Psoas muscle (tissue), 7 donors: ENCODE measurements at regions not wholly inside any gene's neighbourhood (a gene's known extent, or its start where the extent isn't known, plus 50 kb on each side); places are given as distances from the start of the nearest gene placed in this dataset.

Experiments used
- ATAC-seq, 4 donors: fragments of 200-7000 bp; cut with Tn5 transposase; one replicate each; pipeline ENCODE4 v1.9.1; 2020; ENCODE audit warnings: moderate library complexity in 3 of 4, mild to moderate bottlenecking in 2 of 4
- DNase-seq, 2 donors: peaks; one replicate each; pipeline ENCODE4 v3.0.0-alpha.2; 2020
- H3K27ac ChIP-seq: fragments of 200-600 bp; one replicate; pipeline ENCODE4 v1.8.0; 2022
- H3K27me3 ChIP-seq, 3 donors: fragments of 200-600 bp in 1 of 3; one replicate each; pipeline versions ENCODE4 v1.6.1 to v1.8.0; 2013 to 2022; ENCODE audit warnings: low read length in 2 of 3, mild to moderate bottlenecking in 2 of 3, moderate library complexity in 1 of 3; ENCODE audit not compliant: insufficient read depth in 3 of 3
- H3K36me3 ChIP-seq, 2 donors: fragments of 200-600 bp in 1 of 2; one replicate each; pipeline versions ENCODE4 v1.6.1 to v1.8.0; 2013 to 2022; ENCODE audit warnings: low read depth in 1 of 2, mild to moderate bottlenecking in 1 of 2, moderate library complexity in 1 of 2; ENCODE audit not compliant: insufficient read depth in 1 of 2
- H3K4me1 ChIP-seq: fragments of 200-600 bp; one replicate; pipeline ENCODE4 v1.8.0; 2022
- H3K4me3 ChIP-seq: fragments of 200-600 bp; one replicate; pipeline ENCODE4 v1.8.0; 2022; ENCODE audit warnings: mild to moderate bottlenecking
- H3K9me3 ChIP-seq: fragments of 200-600 bp; one replicate; pipeline ENCODE4 v1.8.0; 2022
- CTCF ChIP-seq: fragments of 200-600 bp; IDR thresholded peaks from one replicate; pipeline ENCODE4 v1.8.0; 2022; ENCODE audit warnings: antibody characterized with exemption
- WGBS, 3 donors: extraction: QIAGEN DNeasy Blood & Tissue Kit; methylation state at CpG; one replicate each; pipeline versions ENCODE4 v1.1.6 to v1.1.7; 2013; 5-methylcytosine and 5-hydroxymethylcytosine counted together
- intact Hi-C, 2 donors: fragments of 100-400 bp; cut with DNase I; formaldehyde crosslinking; loops; one replicate each; pipeline versions ENCODE4 v1.11.0 to v1.14.2; 2022
- donor health status: healthy with polysubstance abuse.
- donor health status: DM: no; HTN: no; CAD: no; lungs with moderate emphysema.
- donor health status: Bipolar disorder and iron deficiency.
- donor health status: healthy.
- donor health status: DM: yes; HTN: yes; CAD: no.
- donor health status: DM: no; HTN: no; CAD: no.
- donor health status: DM: yes; HTN: yes; CAD: no.

GRCh38 chr12:83642205-83642604 is 955.5 kb downstream of the TMTC2 start:
- H3K27ac ChIP-seq, result no peak overlapping the region
- WGBS, 3 donors, result 73 to 86% (median 81%) methylated on average over 3 of the region's 3 CpGs
- H3K27me3 ChIP-seq, result no peaks in the 10 kb centered on the region
- no peaks in the 10 kb centered on the region for H3K9me3 ChIP-seq
- DNase-seq (no peak), ATAC-seq (no peak)
- H3K4me3 ChIP-seq, result no peak overlapping the region
- intact Hi-C loops, result no loop called here
- no peaks in the 10 kb centered on the region for H3K4me1 ChIP-seq
- H3K36me3 ChIP-seq, result no peaks in the 10 kb centered on the region
- no peak for TF ChIP-seq CTCF

GRCh38 chr12:83641789-83642188 is 955.1 kb downstream of the TMTC2 start:
- Histone ChIP-seq H3K4me3 (no peak overlapping the region), H3K27ac (no peak overlapping the region), H3K27me3 (no peaks in the 10 kb centered on the region), H3K9me3 (no peaks in the 10 kb centered on the region), H3K36me3 (no peaks in the 10 kb centered on the region), H3K4me1 (no peaks in the 10 kb centered on the region)
- DNase-seq (no peak), ATAC-seq (no peak)
- WGBS, 3 donors, result 97 to 98% (median 98%) methylated on average over 3 of the region's 3 CpGs
- intact Hi-C loops, result no loop called here
- no peak for TF ChIP-seq CTCF

GRCh38 chr12:83634726-83635267 is 948.1 kb downstream of the TMTC2 start:
- ATAC-seq (no peak), DNase-seq (no peak)
- WGBS, 3 donors, result 24 to 34% (median 32%) methylated on average over 4 of the region's 4 CpGs
- Histone ChIP-seq H3K4me3 (no peak overlapping the region), H3K27me3 (no peaks in the 10 kb centered on the region), H3K4me1 (no peaks in the 10 kb centered on the region), H3K9me3 (no peaks in the 10 kb centered on the region), H3K27ac (no peak overlapping the region), H3K36me3 (no peaks in the 10 kb centered on the region)
- TF ChIP-seq CTCF, result no peak
- intact Hi-C loops, result no loop called here

GRCh38 chr12:83630526-83630925 is 943.8 kb downstream of the TMTC2 start:
- H3K27me3 ChIP-seq, result no peaks in the 10 kb centered on the region
- no peak overlapping the region for H3K27ac ChIP-seq
- H3K9me3 ChIP-seq, result no peaks in the 10 kb centered on the region
- no peak overlapping the region for H3K4me3 ChIP-seq
- H3K4me1 ChIP-seq, result no peaks in the 10 kb centered on the region
- WGBS, 3 donors, result 32 to 59% (median 58%) methylated on average over 1 of the region's 1 CpG
- H3K36me3 ChIP-seq, result no peaks in the 10 kb centered on the region
- intact Hi-C loops, result no loop called here
- DNase-seq (no peak), ATAC-seq (no peak)
- no peak for TF ChIP-seq CTCF

GRCh38 chr12:83629931-83630330 is 943.2 kb downstream of the TMTC2 start:
- no peak overlapping the region for H3K4me3 ChIP-seq
- ATAC-seq, result no peak
- DNase-seq, result no peak
- intact Hi-C loops, result no loop called here
- H3K4me1 ChIP-seq, result no peaks in the 10 kb centered on the region
- H3K27me3 ChIP-seq, result no peaks in the 10 kb centered on the region
- WGBS, 3 donors, result 24 to 40% (median 26%) methylated on average over 3 of the region's 3 CpGs
- no peaks in the 10 kb centered on the region for H3K9me3 ChIP-seq
- H3K27ac ChIP-seq, result no peak overlapping the region
- H3K36me3 ChIP-seq, result no peaks in the 10 kb centered on the region
- TF ChIP-seq CTCF, result no peak
